ENCODE measurements at regions not wholly inside any gene's neighbourhood (a gene's known extent, or its start where the extent isn't known, plus 50 kb on each side); places are given as distances from the start of the nearest gene placed in this dataset.

- no peaks in the 10 kb centered on the region for H3K27me3 ChIP-seq (ENCODE audit: control insufficient read depth in 1 of 2, insufficient read depth in 2 of 2, low read length in 2 of 2)
- no peaks in the 10 kb centered on the region for H3K36me3 ChIP-seq (ENCODE audit: control insufficient read depth in 2 of 2, insufficient read depth in 2 of 2, low read length in 1 of 2)
- no peak overlapping the region for H3K27ac ChIP-seq (ENCODE audit: low read depth in 2 of 2, low read length in 1 of 2)
- no peak overlapping the region for H3K4me3 ChIP-seq (ENCODE audit: low read depth in 1 of 2, low read length in 2 of 2)
- 86 to 88% methylated on average over 2 of the region's 2 CpGs for WGBS, 2 donors
- H3K4me1 ChIP-seq (ENCODE audit: control insufficient read depth in 2 of 2, insufficient read depth in 2 of 2, low read length in 1 of 2) = no peaks in the 10 kb centered on the region
- no peaks in the 10 kb centered on the region for H3K9me3 ChIP-seq (ENCODE audit: control insufficient read depth in 2 of 2, insufficient read depth in 1 of 2, low read depth in 1 of 2, low read length in 1 of 2)
Observed at GRCh38 chr4:33561259-33561658, 2683.1 kb downstream of the ARAP2 start.

GRCh38 chr4:33566649-33567048 lies 2677.7 kb downstream of the ARAP2 start:
- Histone ChIP-seq H3K36me3 (ENCODE audit: control insufficient read depth in 2 of 2, insufficient read depth in 2 of 2, low read length in 1 of 2) (no peaks in the 10 kb centered on the region), H3K9me3 (ENCODE audit: control insufficient read depth in 2 of 2, insufficient read depth in 1 of 2, low read depth in 1 of 2, low read length in 1 of 2) (no peaks in the 10 kb centered on the region), H3K27ac (ENCODE audit: low read depth in 2 of 2, low read length in 1 of 2) (no peak overlapping the region), H3K27me3 (ENCODE audit: control insufficient read depth in 1 of 2, insufficient read depth in 2 of 2, low read length in 2 of 2) (no peaks in the 10 kb centered on the region), H3K4me3 (ENCODE audit: low read depth in 1 of 2, low read length in 2 of 2) (no peak overlapping the region), H3K4me1 (ENCODE audit: control insufficient read depth in 2 of 2, insufficient read depth in 2 of 2, low read length in 1 of 2) (no peaks in the 10 kb centered on the region)
- WGBS, 2 donors = 87 to 92% methylated on average over 2 of the region's 2 CpGs

- Histone ChIP-seq H3K27me3 (ENCODE audit: control insufficient read depth in 1 of 2, insufficient read depth in 2 of 2, low read length in 2 of 2) (no peaks in the 10 kb centered on the region), H3K27ac (ENCODE audit: low read depth in 2 of 2, low read length in 1 of 2) (no peak overlapping the region), H3K4me3 (ENCODE audit: low read depth in 1 of 2, low read length in 2 of 2) (no peak overlapping the region), H3K36me3 (ENCODE audit: control insufficient read depth in 2 of 2, insufficient read depth in 2 of 2, low read length in 1 of 2) (no peaks in the 10 kb centered on the region), H3K4me1 (ENCODE audit: control insufficient read depth in 2 of 2, insufficient read depth in 2 of 2, low read length in 1 of 2) (no peaks in the 10 kb centered on the region), H3K9me3 (ENCODE audit: control insufficient read depth in 2 of 2, insufficient read depth in 1 of 2, low read depth in 1 of 2, low read length in 1 of 2) (no peaks in the 10 kb centered on the region)
- 70 to 88% methylated on average over 6 of the region's 6 CpGs for WGBS, 2 donors
Observed at GRCh38 chr4:33577791-33578190, 2666.5 kb downstream of the ARAP2 start.

- WGBS, 2 donors = 47 to 50% methylated on average over 3 of the region's 3 CpGs
- no peaks in the 10 kb centered on the region for H3K27me3 ChIP-seq (ENCODE audit: control insufficient read depth in 1 of 2, insufficient read depth in 2 of 2, low read length in 2 of 2)
Observed at GRCh38 chr4:33579951-33580350, 2664.4 kb downstream of the ARAP2 start.

GRCh38 chr4:33592701-33593100 lies 2651.6 kb downstream of the ARAP2 start:
- Histone ChIP-seq H3K27ac (ENCODE audit: low read depth in 2 of 2, low read length in 1 of 2) (no peak overlapping the region), H3K4me3 (ENCODE audit: low read depth in 1 of 2, low read length in 2 of 2) (no peak overlapping the region), H3K4me1 (ENCODE audit: control insufficient read depth in 2 of 2, insufficient read depth in 2 of 2, low read length in 1 of 2) (no peaks in the 10 kb centered on the region), H3K9me3 (ENCODE audit: control insufficient read depth in 2 of 2, insufficient read depth in 1 of 2, low read depth in 1 of 2, low read length in 1 of 2) (peaks cover 3 to 5% of the 10 kb centered on the region in 2 donors), H3K27me3 (ENCODE audit: control insufficient read depth in 1 of 2, insufficient read depth in 2 of 2, low read length in 2 of 2) (no peaks in the 10 kb centered on the region), H3K36me3 (ENCODE audit: control insufficient read depth in 2 of 2, insufficient read depth in 2 of 2, low read length in 1 of 2) (no peaks in the 10 kb centered on the region)
- 87 to 91% methylated on average over 2 of the region's 2 CpGs for WGBS, 2 donors

More at GRCh38 chr4:33579951-33580350, 2664.4 kb downstream of the ARAP2 start:
- Histone ChIP-seq H3K4me1 (ENCODE audit: control insufficient read depth in 2 of 2, insufficient read depth in 2 of 2, low read length in 1 of 2) (no peaks in the 10 kb centered on the region), H3K4me3 (ENCODE audit: low read depth in 1 of 2, low read length in 2 of 2) (no peak overlapping the region), H3K36me3 (ENCODE audit: control insufficient read depth in 2 of 2, insufficient read depth in 2 of 2, low read length in 1 of 2) (no peaks in the 10 kb centered on the region), H3K9me3 (ENCODE audit: control insufficient read depth in 2 of 2, insufficient read depth in 1 of 2, low read depth in 1 of 2, low read length in 1 of 2) (no peaks in the 10 kb centered on the region), H3K27ac (ENCODE audit: low read depth in 2 of 2, low read length in 1 of 2) (no peak overlapping the region)

- H3K9me3 ChIP-seq (ENCODE audit: control insufficient read depth in 2 of 2, insufficient read depth in 1 of 2, low read depth in 1 of 2, low read length in 1 of 2) = peaks cover 9 to 11% of the 10 kb centered on the region in 2 donors
- no peaks in the 10 kb centered on the region for H3K36me3 ChIP-seq (ENCODE audit: control insufficient read depth in 2 of 2, insufficient read depth in 2 of 2, low read length in 1 of 2)
- no peak overlapping the region for H3K27ac ChIP-seq (ENCODE audit: low read depth in 2 of 2, low read length in 1 of 2)
- no peaks in the 10 kb centered on the region for H3K4me1 ChIP-seq (ENCODE audit: control insufficient read depth in 2 of 2, insufficient read depth in 2 of 2, low read length in 1 of 2)
- WGBS, 2 donors = 86 to 89% methylated on average over 8 of the region's 8 CpGs
- H3K27me3 ChIP-seq (ENCODE audit: control insufficient read depth in 1 of 2, insufficient read depth in 2 of 2, low read length in 2 of 2) = no peaks in the 10 kb centered on the region
- H3K4me3 ChIP-seq (ENCODE audit: low read depth in 1 of 2, low read length in 2 of 2) = no peak overlapping the region
Observed at GRCh38 chr4:33606951-33607350, 2637.4 kb downstream of the ARAP2 start.

DNA sequence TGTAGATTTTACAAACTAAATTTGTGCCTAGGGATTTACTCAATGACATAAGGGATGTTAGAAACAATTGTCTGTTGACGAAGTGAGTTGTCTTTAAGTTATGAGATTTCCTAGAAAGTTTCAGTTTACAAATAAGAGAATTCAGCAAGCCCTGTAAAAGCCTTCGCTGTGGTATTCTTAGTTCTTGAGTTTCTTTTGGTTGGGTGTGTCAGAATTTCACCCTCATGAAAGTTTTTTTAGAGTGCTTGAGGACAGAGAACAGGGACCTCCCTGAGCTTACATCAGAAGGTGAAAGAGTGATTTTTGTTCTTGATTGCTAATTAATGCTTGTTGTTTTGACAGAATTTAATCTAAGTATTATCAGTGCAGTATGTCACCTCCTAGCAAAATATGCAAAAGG lies 2628.2 kb downstream of the ARAP2 start:
- Histone ChIP-seq H3K4me3 (ENCODE audit: low read depth in 1 of 2, low read length in 2 of 2) (no peak overlapping the region), H3K9me3 (ENCODE audit: control insufficient read depth in 2 of 2, insufficient read depth in 1 of 2, low read depth in 1 of 2, low read length in 1 of 2) (peaks cover 0 to 2% of the 10 kb centered on the region in 2 donors), H3K27me3 (ENCODE audit: control insufficient read depth in 1 of 2, insufficient read depth in 2 of 2, low read length in 2 of 2) (no peaks in the 10 kb centered on the region), H3K27ac (ENCODE audit: low read depth in 2 of 2, low read length in 1 of 2) (no peak overlapping the region), H3K36me3 (ENCODE audit: control insufficient read depth in 2 of 2, insufficient read depth in 2 of 2, low read length in 1 of 2) (no peaks in the 10 kb centered on the region), H3K4me1 (ENCODE audit: control insufficient read depth in 2 of 2, insufficient read depth in 2 of 2, low read length in 1 of 2) (no peaks in the 10 kb centered on the region)
- WGBS, 2 donors = 74 to 81% methylated on average over 2 of the region's 2 CpGs

DNA sequence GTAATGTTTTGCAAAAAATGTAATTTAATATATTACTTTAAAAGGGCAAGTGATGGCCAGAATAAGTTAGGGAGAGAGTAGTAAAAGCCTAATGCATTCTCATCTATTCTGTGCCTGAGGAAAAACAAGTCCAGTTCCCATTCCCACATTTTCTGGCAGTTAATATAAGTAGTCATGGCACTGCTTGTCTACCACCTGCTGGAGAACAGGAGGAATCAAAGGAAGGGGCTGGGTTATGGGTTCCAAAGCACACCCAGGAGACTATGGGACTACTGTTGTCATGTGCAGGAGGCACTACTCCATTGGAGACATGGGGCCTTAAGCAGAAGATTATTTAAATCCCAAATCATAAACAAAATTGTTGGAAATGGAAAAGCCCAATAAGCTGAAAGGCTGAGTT lies 2618.6 kb downstream of the ARAP2 start:
- no peaks in the 10 kb centered on the region for H3K36me3 ChIP-seq (ENCODE audit: control insufficient read depth in 2 of 2, insufficient read depth in 2 of 2, low read length in 1 of 2)

GRCh38 chr4:33626221-33626620 lies 2618.1 kb downstream of the ARAP2 start:
- WGBS, 2 donors = 47 to 61% methylated on average over 5 of the region's 5 CpGs
- Histone ChIP-seq H3K4me3 (ENCODE audit: low read depth in 1 of 2, low read length in 2 of 2) (no peak overlapping the region), H3K9me3 (ENCODE audit: control insufficient read depth in 2 of 2, insufficient read depth in 1 of 2, low read depth in 1 of 2, low read length in 1 of 2) (no peaks in the 10 kb centered on the region), H3K27me3 (ENCODE audit: control insufficient read depth in 1 of 2, insufficient read depth in 2 of 2, low read length in 2 of 2) (no peaks in the 10 kb centered on the region), H3K27ac (ENCODE audit: low read depth in 2 of 2, low read length in 1 of 2) (no peak overlapping the region), H3K36me3 (ENCODE audit: control insufficient read depth in 2 of 2, insufficient read depth in 2 of 2, low read length in 1 of 2) (no peaks in the 10 kb centered on the region), H3K4me1 (ENCODE audit: control insufficient read depth in 2 of 2, insufficient read depth in 2 of 2, low read length in 1 of 2) (no peaks in the 10 kb centered on the region)

More for the DNA sequence above, 2618.6 kb downstream of the ARAP2 start:
- H3K4me3 ChIP-seq (ENCODE audit: low read depth in 1 of 2, low read length in 2 of 2) = no peak overlapping the region
- no peak overlapping the region for H3K27ac ChIP-seq (ENCODE audit: low read depth in 2 of 2, low read length in 1 of 2)
- no peaks in the 10 kb centered on the region for H3K4me1 ChIP-seq (ENCODE audit: control insufficient read depth in 2 of 2, insufficient read depth in 2 of 2, low read length in 1 of 2)
- H3K27me3 ChIP-seq (ENCODE audit: control insufficient read depth in 1 of 2, insufficient read depth in 2 of 2, low read length in 2 of 2) = no peaks in the 10 kb centered on the region
- no peaks in the 10 kb centered on the region for H3K9me3 ChIP-seq (ENCODE audit: control insufficient read depth in 2 of 2, insufficient read depth in 1 of 2, low read depth in 1 of 2, low read length in 1 of 2)

GRCh38 chr4:33628296-33628695 lies 2616.0 kb downstream of the ARAP2 start:
- Histone ChIP-seq H3K4me3 (ENCODE audit: low read depth in 1 of 2, low read length in 2 of 2) (no peak overlapping the region), H3K36me3 (ENCODE audit: control insufficient read depth in 2 of 2, insufficient read depth in 2 of 2, low read length in 1 of 2) (no peaks in the 10 kb centered on the region), H3K27me3 (ENCODE audit: control insufficient read depth in 1 of 2, insufficient read depth in 2 of 2, low read length in 2 of 2) (peaks cover 0 to 2% of the 10 kb centered on the region in 2 donors), H3K9me3 (ENCODE audit: control insufficient read depth in 2 of 2, insufficient read depth in 1 of 2, low read depth in 1 of 2, low read length in 1 of 2) (no peaks in the 10 kb centered on the region), H3K4me1 (ENCODE audit: control insufficient read depth in 2 of 2, insufficient read depth in 2 of 2, low read length in 1 of 2) (no peaks in the 10 kb centered on the region), H3K27ac (ENCODE audit: low read depth in 2 of 2, low read length in 1 of 2) (no peak overlapping the region)
- WGBS, 2 donors = 68 to 69% methylated on average over 1 of the region's 1 CpG

Measured in esophagus (tissue), 2 donors.